Spleen (tissue), 11 donors: ENCODE measurements at regions not wholly inside any gene's neighbourhood (a gene's known extent, or its start where the extent isn't known, plus 50 kb on each side); places are given as distances from the start of the nearest gene placed in this dataset.
"Not testable (repeated sequence)": the region's sequence is repeated elsewhere in the genome, so short reads cannot be mapped to it uniquely, and the experiment has no call there.

Experiments
- DNase-seq: peaks from one replicate; pipeline ENCODE4 v3.0.0-alpha.2; 2020
- H3K27ac ChIP-seq, 8 donors: fragments of 200-600 bp; sonication (generic) in 7 of 8; 1 replicate in 4 of 8; 2 replicates in 4 of 8; pipeline versions ENCODE4 v1.5.0 to v1.8.0; 2016 to 2021; ENCODE audit warnings: inconsistent platforms in 4 of 8, mild to moderate bottlenecking in 4 of 8, moderate library complexity in 1 of 8
- H3K27me3 ChIP-seq, 7 donors: fragments of 200-600 bp; sonication (generic) in 6 of 7; replicated peaks in 1 of 7; 1 replicate in 4 of 7; 2 replicates in 3 of 7; pipeline versions ENCODE4 v1.5.0 to v1.8.0; 2016 to 2021; ENCODE audit warnings: inconsistent platforms in 3 of 7, mild to moderate bottlenecking in 1 of 7
- H3K36me3 ChIP-seq, 6 donors: fragments of 200-600 bp; sonication (generic) in 5 of 6; 1 replicate in 4 of 6; 2 replicates in 2 of 6; pipeline versions ENCODE4 v1.5.0 to v1.8.0; 2016 to 2021; ENCODE audit warnings: inconsistent platforms in 2 of 6
- H3K4me1 ChIP-seq, 6 donors: fragments of 200-600 bp; sonication (generic) in 5 of 6; 1 replicate in 3 of 6; 2 replicates in 3 of 6; pipeline versions ENCODE4 v1.5.0 to v1.8.0; 2016 to 2021; ENCODE audit warnings: inconsistent platforms in 3 of 6
- H3K4me3 ChIP-seq, 8 donors: fragments of 200-600 bp; sonication (generic) in 7 of 8; 1 replicate in 4 of 8; 2 replicates in 4 of 8; pipeline versions ENCODE4 v1.5.0 to v1.8.0; 2016 to 2021; ENCODE audit warnings: inconsistent platforms in 4 of 8, mild to moderate bottlenecking in 4 of 8, moderate library complexity in 2 of 8
- H3K9me3 ChIP-seq, 8 donors: fragments of 200-600 bp; sonication (generic) in 7 of 8; 1 replicate in 4 of 8; 2 replicates in 4 of 8; pipeline versions ENCODE4 v1.5.0 to v1.8.0; 2016 to 2021; ENCODE audit warnings: inconsistent platforms in 4 of 8
- CTCF ChIP-seq, 11 experiments: fragments of 200-600 bp in 7 of 11; fragments of 450-650 bp in 4 of 11; sonication (generic) in 4 of 11; IDR thresholded peaks in 8 of 11; conservative IDR thresholded peaks in 3 of 11; 1 replicate in 7 of 11; 2 replicates in 4 of 11; pipeline versions ENCODE4 v1.4.0 to v1.8.0; 2016 to 2021; ENCODE audit warnings: antibody characterized with exemption in 11 of 11, inconsistent platforms in 4 of 11, mild to moderate bottlenecking in 1 of 11
- POLR2A ChIP-seq, 3 donors: fragments of 450-650 bp; IDR thresholded peaks; one replicate each; pipeline ENCODE4 v1.5.1; 2017; ENCODE audit warnings: antibody characterized with exemption in 3 of 3, mild to moderate bottlenecking in 1 of 3
- POLR2AphosphoS5 ChIP-seq, 3 donors: sonication (generic); formaldehyde crosslinking; IDR thresholded peaks; one replicate each; pipeline ENCODE4 v1.5.1; 2017; ENCODE audit warnings: antibody characterized with exemption in 3 of 3
- WGBS, 5 donors: extraction: QIAGEN DNeasy Blood & Tissue Kit in 3 of 5; methylation state at CpG; one replicate each; pipeline versions ENCODE4 v1.1.5 to v1.1.7; 2013 to 2018; 5-methylcytosine and 5-hydroxymethylcytosine counted together
- intact Hi-C: fragments of 100-400 bp; cut with DNase I; formaldehyde crosslinking; loops from one replicate; pipeline ENCODE4 v1.15.0; 2023; ENCODE audit warnings: low total_unique reads
- donor health status: healthy with polysubstance abuse.
- donor health status: DM: no; HTN: no; CAD: no; lungs with moderate emphysema.
- donor health status: DM: no; HTN: no; CAD: no.
- donor health status: Bipolar disorder and iron deficiency.
- donor health status: healthy.
- donor health status: DM: no; HTN: no; CAD: no.
- donor health status: DM: yes; HTN: yes; CAD: no.

GRCh38 chr14:106626942-106627588 lies 1100.7 kb downstream of the TMEM121 start:
- peak overlapping the region in 1 of 8 donors; percentile 54 for H3K27ac ChIP-seq
- H3K4me3 ChIP-seq, intact Hi-C loops, H3K36me3 ChIP-seq, H3K9me3 ChIP-seq: not testable (repeated sequence)
- peak; percentile 94 for DNase-seq
- WGBS, 5 donors, result 22 to 45% (median 28%) methylated on average over 16 to 21 of the region's 22 CpGs
- H3K27me3 ChIP-seq, result peaks cover 0 to 37% (median 0%) of the 10 kb centered on the region in 7 donors
- peak in 10 of 11 experiments; percentile 31 to 88 (median 66) for TF ChIP-seq CTCF (IDR thresholded peaks at IDR 0.05 in 8 of 11, conservative IDR thresholded peaks at IDR 0.05 in 3 of 11)
- peaks cover 0 to 21% (median 2%) of the 10 kb centered on the region in 6 donors for H3K4me1 ChIP-seq

- Histone ChIP-seq H3K4me1 (peaks cover 0 to 7% (median 0%) of the 10 kb centered on the region in 6 donors), H3K9me3 (no peaks in the 10 kb centered on the region), H3K27me3 (peaks cover 0 to 30% (median 0%) of the 10 kb centered on the region in 7 donors), H3K36me3 (no peaks in the 10 kb centered on the region), H3K4me3 (no peak overlapping the region), H3K27ac (no peak overlapping the region)
- DNase-seq, result no peak
- intact Hi-C loops, result no loop called here
- TF ChIP-seq POLR2AphosphoS5 (IDR thresholded peaks at IDR 0.05) (no peak), CTCF (IDR thresholded peaks at IDR 0.05 in 8 of 11, conservative IDR thresholded peaks at IDR 0.05 in 3 of 11) (no peak), POLR2A (IDR thresholded peaks at IDR 0.05) (no peak)
- WGBS, 5 donors, result 52 to 68% (median 63%) methylated on average over 6 of the region's 6 CpGs
Measured at GRCh38 chr14:106631879-106632278, 1105.5 kb downstream of the TMEM121 start.

- no peak overlapping the region for H3K27ac ChIP-seq
- no peak for DNase-seq
- intact Hi-C loops, result no loop called here
- WGBS, 5 donors, result 77 to 92% (median 78%) methylated on average over 2 of the region's 2 CpGs
- no peaks in the 10 kb centered on the region for H3K36me3 ChIP-seq
- no peaks in the 10 kb centered on the region for H3K4me1 ChIP-seq
- H3K9me3 ChIP-seq, result no peaks in the 10 kb centered on the region
- TF ChIP-seq POLR2A (IDR thresholded peaks at IDR 0.05), result no peak
- no peak for TF ChIP-seq CTCF (IDR thresholded peaks at IDR 0.05 in 8 of 11, conservative IDR thresholded peaks at IDR 0.05 in 3 of 11)
- no peak for TF ChIP-seq POLR2AphosphoS5 (IDR thresholded peaks at IDR 0.05)
- H3K27me3 ChIP-seq, result peaks cover 0 to 30% (median 0%) of the 10 kb centered on the region in 7 donors
- H3K4me3 ChIP-seq, result no peak overlapping the region
Measured at GRCh38 chr14:106633721-106634120, 1107.3 kb downstream of the TMEM121 start.

- no peaks in the 10 kb centered on the region for H3K4me1 ChIP-seq
- H3K27ac ChIP-seq, result no peak overlapping the region
- 47 to 71% (median 54%) methylated on average over 4 of the region's 4 CpGs for WGBS, 5 donors
- no peak for TF ChIP-seq POLR2A (IDR thresholded peaks at IDR 0.05)
- H3K36me3 ChIP-seq, result no peaks in the 10 kb centered on the region
- DNase-seq, result no peak
- H3K9me3 ChIP-seq, result no peaks in the 10 kb centered on the region
- H3K27me3 ChIP-seq, result peaks cover 0 to 21% (median 0%) of the 10 kb centered on the region in 7 donors
- intact Hi-C loops, result no loop called here
- H3K4me3 ChIP-seq, result no peak overlapping the region
Measured at GRCh38 chr14:106635569-106635968, 1109.2 kb downstream of the TMEM121 start.
